Neural progenitor cell (in vitro differentiated cells): ENCODE measurements at regions not wholly inside any gene's neighbourhood (a gene's known extent, or its start where the extent isn't known, plus 50 kb on each side); places are given as distances from the start of the nearest gene placed in this dataset.

ENCODE experiments used
- DNase-seq: peaks from one replicate; pipeline ENCODE4 v3.0.0-alpha.2; 2016; ENCODE audit warnings: low spot score
- H2AFZ ChIP-seq: fragments of 200-600 bp; sonication (generic); replicated peaks from 2 replicates; pipeline ENCODE4 v1.6.1; 2016; ENCODE audit warnings: antibody characterized with exemption
- H3F3A ChIP-seq: fragments of 200-600 bp; sonication (generic); 2 replicates; pipeline ENCODE4 v1.6.1; 2016; ENCODE audit warnings: antibody characterized with exemption, low read depth
- H3K27ac ChIP-seq: fragments of 200-600 bp; sonication (generic); 2 replicates; pipeline ENCODE4 v1.5.1; 2016; ENCODE audit warnings: mild to moderate bottlenecking
- H3K27me3 ChIP-seq: fragments of 200-600 bp; sonication (generic); 2 replicates; pipeline ENCODE4 v1.6.1; 2016; ENCODE audit warnings: mild to moderate bottlenecking, moderate library complexity
- H3K36me3 ChIP-seq: fragments of 200-600 bp; sonication (generic); 2 replicates; pipeline ENCODE4 v1.5.1; 2016
- H3K4me1 ChIP-seq: fragments of 200-600 bp; sonication (generic); 2 replicates; pipeline ENCODE4 v1.6.1; 2016; ENCODE audit warnings: mixed run types
- H3K4me2 ChIP-seq: fragments of 200-600 bp; sonication (generic); 2 replicates; pipeline ENCODE4 v1.6.1; 2016
- H3K4me3 ChIP-seq: fragments of 200-600 bp; sonication (generic); 2 replicates; pipeline ENCODE4 v1.5.1; 2016
- H3K79me2 ChIP-seq: fragments of 200-600 bp; sonication (generic); 2 replicates; pipeline ENCODE4 v1.6.1; 2016; ENCODE audit warnings: low read depth
- H3K9ac ChIP-seq: fragments of 200-600 bp; sonication (generic); 2 replicates; pipeline ENCODE4 v1.6.1; 2016
- H3K9me3 ChIP-seq: fragments of 200-600 bp; sonication (generic); 2 replicates; pipeline ENCODE4 v1.5.1; 2016; ENCODE audit warnings: low read depth
- H4K20me1 ChIP-seq: fragments of 200-600 bp; sonication (generic); 2 replicates; pipeline ENCODE4 v1.6.1; 2016; ENCODE audit warnings: low read depth
- H3K27ac Mint-ChIP-seq: 3 replicates; pipeline ENCODE4 v1.8.0; 2021; ENCODE audit warnings: mixed read lengths
- H3K27me3 Mint-ChIP-seq: 2 replicates; pipeline ENCODE4 v1.8.0; 2022; ENCODE audit warnings: low read depth, mild to moderate bottlenecking, inconsistent platforms, moderate library complexity, mixed read lengths; ENCODE audit not compliant: insufficient read depth
- H3K36me3 Mint-ChIP-seq: 3 replicates; pipeline ENCODE4 v1.8.0; 2021; ENCODE audit warnings: mixed read lengths
- H3K4me1 Mint-ChIP-seq: 3 replicates; pipeline ENCODE4 v1.8.0; 2021; ENCODE audit warnings: mixed read lengths
- H3K4me3 Mint-ChIP-seq: 3 replicates; pipeline ENCODE4 v1.8.0; 2021; ENCODE audit warnings: mild to moderate bottlenecking, moderate library complexity, mixed read lengths
- H3K9me3 Mint-ChIP-seq: 3 replicates; pipeline ENCODE4 v1.8.0; 2020; ENCODE audit warnings: mixed read lengths
- CTCF ChIP-seq: fragments of 200-600 bp; sonication (generic); IDR thresholded peaks from 2 replicates; pipeline ENCODE4 v1.5.1; 2017; ENCODE audit warnings: antibody characterized with exemption, mild to moderate bottlenecking
- EZH2 ChIP-seq: fragments of 200-600 bp; sonication (generic); IDR thresholded peaks from 2 replicates; pipeline ENCODE4 v1.6.1; 2017; ENCODE audit warnings: antibody characterized with exemption, mild to moderate bottlenecking, moderate library complexity
- EZH2phosphoT487 ChIP-seq: fragments of 200-600 bp; sonication (generic); IDR thresholded peaks from 2 replicates; pipeline ENCODE4 v1.6.1; 2017; ENCODE audit warnings: antibody characterized with exemption

GRCh38 chr6:164569509-164569908, 739.9 kb downstream of the C6orf118 start:
- Histone ChIP-seq H3K9ac (no peak overlapping the region), H3K27ac (no peak overlapping the region), H3K4me3 (no peak overlapping the region), H3K4me2 (no peak overlapping the region), H2AFZ (peak overlapping the region; percentile 95), H3K27me3 (no peaks in the 10 kb centered on the region), H3F3A (peaks cover 24% of the 10 kb centered on the region), H4K20me1 (no peaks in the 10 kb centered on the region), H3K79me2 (no peaks in the 10 kb centered on the region), H3K36me3 (peaks cover 3% of the 10 kb centered on the region), H3K9me3 (no peaks in the 10 kb centered on the region), H3K4me1 (peaks cover 37% of the 10 kb centered on the region)
- Mint-ChIP-seq H3K36me3 (no peaks in the 10 kb centered on the region), H3K9me3 (peaks cover 35% of the 10 kb centered on the region), H3K4me3 (no peak overlapping the region), H3K27ac (peak overlapping the region; percentile 44), H3K4me1 (peaks cover 12% of the 10 kb centered on the region), H3K27me3 (no peaks in the 10 kb centered on the region)
- TF ChIP-seq EZH2phosphoT487 (no peak), CTCF (no peak), EZH2 (no peak)
- DNase-seq, result peak; percentile 3

- peaks cover 42% of the 10 kb centered on the region for H3K4me1 ChIP-seq
- peaks cover 14% of the 10 kb centered on the region for H3K9me3 ChIP-seq
- H3K36me3 ChIP-seq, result no peaks in the 10 kb centered on the region
- H3K27ac Mint-ChIP-seq, result peak overlapping the region; percentile 90
- H3K27ac ChIP-seq, result peak overlapping the region; percentile 92
- no peak for TF ChIP-seq EZH2
- no peak for TF ChIP-seq CTCF
- no peak for TF ChIP-seq EZH2phosphoT487
- peaks cover 39% of the 10 kb centered on the region for H3K9me3 Mint-ChIP-seq
- H3K4me3 ChIP-seq, result peak overlapping the region; percentile 16
- H3K4me1 Mint-ChIP-seq, result peaks cover 20% of the 10 kb centered on the region
- no peaks in the 10 kb centered on the region for H3K27me3 ChIP-seq
- peak overlapping the region; percentile 66 for H3K4me2 ChIP-seq
- H3K4me3 Mint-ChIP-seq, result peak overlapping the region; percentile 64
- peak; percentile 94 for DNase-seq
- H3K9ac ChIP-seq, result no peak overlapping the region
- no peaks in the 10 kb centered on the region for H3K79me2 ChIP-seq
- H3K27me3 Mint-ChIP-seq, result peaks cover 7% of the 10 kb centered on the region
- peaks cover 18% of the 10 kb centered on the region for H3F3A ChIP-seq
- peaks cover 5% of the 10 kb centered on the region for H3K36me3 Mint-ChIP-seq
- H4K20me1 ChIP-seq, result no peaks in the 10 kb centered on the region
- H2AFZ ChIP-seq, result no peak overlapping the region
Observed at GRCh38 chr6:164563924-164564323, 745.5 kb downstream of the C6orf118 start.

GRCh38 chr6:164561656-164562055, 747.7 kb downstream of the C6orf118 start:
- Mint-ChIP-seq H3K4me1 (peaks cover 20% of the 10 kb centered on the region), H3K9me3 (peaks cover 40% of the 10 kb centered on the region)
- no peak overlapping the region for H3K4me3 ChIP-seq

More at GRCh38 chr6:164561656-164562055, 747.7 kb downstream of the C6orf118 start:
- H3K27ac Mint-ChIP-seq, result no peak overlapping the region
- H3K27me3 Mint-ChIP-seq, result peaks cover 7% of the 10 kb centered on the region
- Histone ChIP-seq H4K20me1 (no peaks in the 10 kb centered on the region), H3K9me3 (peaks cover 17% of the 10 kb centered on the region), H2AFZ (no peak overlapping the region), H3K4me2 (no peak overlapping the region), H3K27ac (no peak overlapping the region), H3F3A (peaks cover 17% of the 10 kb centered on the region), H3K36me3 (no peaks in the 10 kb centered on the region), H3K4me1 (peaks cover 27% of the 10 kb centered on the region), H3K9ac (no peak overlapping the region), H3K27me3 (no peaks in the 10 kb centered on the region), H3K79me2 (no peaks in the 10 kb centered on the region)
- DNase-seq, result no peak
- H3K36me3 Mint-ChIP-seq, result peaks cover 5% of the 10 kb centered on the region
- TF ChIP-seq CTCF (no peak), EZH2phosphoT487 (no peak), EZH2 (no peak)
- no peak overlapping the region for H3K4me3 Mint-ChIP-seq
